Osteocyte (in vitro differentiated cells): ENCODE measurements at regions not wholly inside any gene's neighbourhood (a gene's known extent, or its start where the extent isn't known, plus 50 kb on each side); places are given as distances from the start of the nearest gene placed in this dataset.
"Not testable (repeated sequence)": the region's sequence is repeated elsewhere in the genome, so short reads cannot be mapped to it uniquely, and the experiment has no call there.

Experiments
- DNase-seq: peaks from one replicate; pipeline ENCODE4 v3.0.0; 2021; ENCODE audit warnings: mixed read lengths; ENCODE audit not compliant: unreplicated experiment; ENCODE audit errors: extremely low spot score
- H3K27ac Mint-ChIP-seq: one replicate; pipeline ENCODE4 v1.8.0; 2021; ENCODE audit warnings: mild to moderate bottlenecking, mixed read lengths; ENCODE audit not compliant: unreplicated experiment
- H3K27me3 Mint-ChIP-seq: one replicate; pipeline ENCODE4 v1.8.0; 2021; ENCODE audit warnings: mixed read lengths; ENCODE audit not compliant: unreplicated experiment
- H3K36me3 Mint-ChIP-seq: one replicate; pipeline ENCODE4 v1.8.0; 2021; ENCODE audit warnings: mixed read lengths; ENCODE audit not compliant: unreplicated experiment
- H3K4me1 Mint-ChIP-seq: one replicate; pipeline ENCODE4 v1.8.0; 2021; ENCODE audit warnings: mixed read lengths; ENCODE audit not compliant: unreplicated experiment
- H3K4me3 Mint-ChIP-seq: one replicate; pipeline ENCODE4 v1.8.0; 2021; ENCODE audit warnings: mild to moderate bottlenecking, moderate library complexity, mixed read lengths; ENCODE audit not compliant: unreplicated experiment
- H3K9me3 Mint-ChIP-seq: one replicate; pipeline ENCODE4 v1.8.0; 2021; ENCODE audit warnings: mixed read lengths; ENCODE audit not compliant: unreplicated experiment
- CTCF ChIP-seq: fragments of 200-600 bp; sonication (generic); IDR thresholded peaks from 2 replicates; pipeline ENCODE4 v1.5.0; 2021; ENCODE audit warnings: antibody characterized with exemption, mild to moderate bottlenecking, moderate library complexity

GRCh38 chr4:11966782-11967181 is 538.1 kb upstream of the HS3ST1 start:
- no peak for DNase-seq
- Mint-ChIP-seq H3K4me1 (no peaks in the 10 kb centered on the region), H3K9me3 (peaks cover 29% of the 10 kb centered on the region), H3K36me3 (no peaks in the 10 kb centered on the region), H3K27ac (no peak overlapping the region), H3K4me3 (no peak overlapping the region), H3K27me3 (no peaks in the 10 kb centered on the region)
- no peak for TF ChIP-seq CTCF

- Mint-ChIP-seq H3K9me3 (peaks cover 11% of the 10 kb centered on the region), H3K4me1 (no peaks in the 10 kb centered on the region), H3K27me3 (no peaks in the 10 kb centered on the region), H3K36me3 (no peaks in the 10 kb centered on the region), H3K27ac (no peak overlapping the region), H3K4me3 (no peak overlapping the region)
- no peak for TF ChIP-seq CTCF
- DNase-seq = no peak
Observed at GRCh38 chr4:11954093-11954492, 525.4 kb upstream of the HS3ST1 start.

- DNase-seq = no peak
- no peak for TF ChIP-seq CTCF
- H3K27ac Mint-ChIP-seq = no peak overlapping the region
- no peak overlapping the region for H3K4me3 Mint-ChIP-seq
- H3K36me3 Mint-ChIP-seq = no peaks in the 10 kb centered on the region
- H3K9me3 Mint-ChIP-seq = peaks cover 9% of the 10 kb centered on the region
- H3K27me3 Mint-ChIP-seq = no peaks in the 10 kb centered on the region
- H3K4me1 Mint-ChIP-seq = no peaks in the 10 kb centered on the region
Observed at GRCh38 chr4:11949355-11949754, 520.7 kb upstream of the HS3ST1 start.

- H3K27ac Mint-ChIP-seq, DNase-seq, H3K27me3 Mint-ChIP-seq, H3K36me3 Mint-ChIP-seq, H3K4me3 Mint-ChIP-seq, H3K4me1 Mint-ChIP-seq, H3K9me3 Mint-ChIP-seq: not testable (repeated sequence)
Observed at GRCh38 chr4:11947629-11948028, 518.9 kb upstream of the HS3ST1 start.

GRCh38 chr4:11937941-11938340 is 509.2 kb upstream of the HS3ST1 start:
- Mint-ChIP-seq H3K4me3 (no peak overlapping the region), H3K9me3 (peaks cover 14% of the 10 kb centered on the region), H3K27ac (no peak overlapping the region), H3K4me1 (no peaks in the 10 kb centered on the region), H3K36me3 (no peaks in the 10 kb centered on the region), H3K27me3 (no peaks in the 10 kb centered on the region)
- DNase-seq = no peak
- TF ChIP-seq CTCF = no peak

GRCh38 chr4:11931266-11931820 is 502.6 kb upstream of the HS3ST1 start:
- DNase-seq = no peak
- H3K36me3 Mint-ChIP-seq = no peaks in the 10 kb centered on the region
- no peak overlapping the region for H3K27ac Mint-ChIP-seq
- H3K4me3 Mint-ChIP-seq = no peak overlapping the region
- no peaks in the 10 kb centered on the region for H3K4me1 Mint-ChIP-seq
- no peak for TF ChIP-seq CTCF
- peaks cover 39% of the 10 kb centered on the region for H3K9me3 Mint-ChIP-seq
- H3K27me3 Mint-ChIP-seq = no peaks in the 10 kb centered on the region
